ENCODE measurements at regions not wholly inside any gene's neighbourhood (a gene's known extent, or its start where the extent isn't known, plus 50 kb on each side); places are given as distances from the start of the nearest gene placed in this dataset.

- no peaks in the 10 kb centered on the region for H3K9me2 ChIP-seq (replicated peaks; ENCODE audit: control insufficient read depth, low read length)
- TF ChIP-seq CTCF (IDR thresholded peaks at IDR 0.05; ENCODE audit: low read depth, low read length, poor library complexity, severe bottlenecking) (no peak), EZH2phosphoT487 (IDR thresholded peaks at IDR 0.05; ENCODE audit: borderline replicate concordance, low read length) (no peak)
- H3K27ac ChIP-seq (ENCODE audit: low read depth, low read length) = no peak overlapping the region
- H3K79me2 ChIP-seq (ENCODE audit: control insufficient read depth, low read length) = no peaks in the 10 kb centered on the region
- no peaks in the 10 kb centered on the region for H3K27me3 ChIP-seq (ENCODE audit: control insufficient read depth, low read length)
- H3K36me3 ChIP-seq (ENCODE audit: control insufficient read depth, low read length) = no peaks in the 10 kb centered on the region
- no peaks in the 10 kb centered on the region for H4K20me1 ChIP-seq (ENCODE audit: control insufficient read depth, insufficient read depth, low read depth, low read length)
- H3K4me1 ChIP-seq (ENCODE audit: control insufficient read depth, low read length) = no peaks in the 10 kb centered on the region
- no peak overlapping the region for H3K4me2 ChIP-seq (ENCODE audit: low read length)
- H3K9me3 ChIP-seq (ENCODE audit: control insufficient read depth, insufficient read depth, low read length) = no peaks in the 10 kb centered on the region
- H3F3A ChIP-seq (ENCODE audit: control insufficient read depth, insufficient read depth) = no peaks in the 10 kb centered on the region
- no peak overlapping the region for H3K4me3 ChIP-seq (ENCODE audit: low read length)
These were observed 819.5 kb downstream of the SLC16A7 start for GRCh38 chr12:60415351-60415750.

- Histone ChIP-seq H4K20me1 (ENCODE audit: control insufficient read depth, insufficient read depth, low read depth, low read length) (no peaks in the 10 kb centered on the region), H3K4me1 (ENCODE audit: control insufficient read depth, low read length) (no peaks in the 10 kb centered on the region), H3K27me3 (ENCODE audit: control insufficient read depth, low read length) (no peaks in the 10 kb centered on the region), H3K4me2 (ENCODE audit: low read length) (no peak overlapping the region), H3K4me3 (ENCODE audit: low read length) (no peak overlapping the region), H3K9me2 (replicated peaks; ENCODE audit: control insufficient read depth, low read length) (no peaks in the 10 kb centered on the region), H3K36me3 (ENCODE audit: control insufficient read depth, low read length) (no peaks in the 10 kb centered on the region), H3K9me3 (ENCODE audit: control insufficient read depth, insufficient read depth, low read length) (no peaks in the 10 kb centered on the region), H3F3A (ENCODE audit: control insufficient read depth, insufficient read depth) (no peaks in the 10 kb centered on the region), H3K27ac (ENCODE audit: low read depth, low read length) (no peak overlapping the region), H3K79me2 (ENCODE audit: control insufficient read depth, low read length) (no peaks in the 10 kb centered on the region)
- TF ChIP-seq CTCF (IDR thresholded peaks at IDR 0.05; ENCODE audit: low read depth, low read length, poor library complexity, severe bottlenecking) = no peak
- TF ChIP-seq EZH2phosphoT487 (IDR thresholded peaks at IDR 0.05; ENCODE audit: borderline replicate concordance, low read length) = no peak
These were observed 824.2 kb downstream of the SLC16A7 start for GRCh38 chr12:60419986-60420385.

GRCh38 chr12:60421741-60422140 lies 825.9 kb downstream of the SLC16A7 start:
- H3K27ac ChIP-seq (ENCODE audit: low read depth, low read length) = no peak overlapping the region
- H3K4me3 ChIP-seq (ENCODE audit: low read length) = no peak overlapping the region
- H3K9me3 ChIP-seq (ENCODE audit: control insufficient read depth, insufficient read depth, low read length) = no peaks in the 10 kb centered on the region
- H3K9me2 ChIP-seq (replicated peaks; ENCODE audit: control insufficient read depth, low read length) = no peaks in the 10 kb centered on the region
- no peaks in the 10 kb centered on the region for H3K4me1 ChIP-seq (ENCODE audit: control insufficient read depth, low read length)
- no peak overlapping the region for H3K4me2 ChIP-seq (ENCODE audit: low read length)
- H3K36me3 ChIP-seq (ENCODE audit: control insufficient read depth, low read length) = no peaks in the 10 kb centered on the region
- no peaks in the 10 kb centered on the region for H3K79me2 ChIP-seq (ENCODE audit: control insufficient read depth, low read length)
- H4K20me1 ChIP-seq (ENCODE audit: control insufficient read depth, insufficient read depth, low read depth, low read length) = no peaks in the 10 kb centered on the region
- no peaks in the 10 kb centered on the region for H3K27me3 ChIP-seq (ENCODE audit: control insufficient read depth, low read length)
- no peak for TF ChIP-seq EZH2phosphoT487 (IDR thresholded peaks at IDR 0.05; ENCODE audit: borderline replicate concordance, low read length)
- TF ChIP-seq CTCF (IDR thresholded peaks at IDR 0.05; ENCODE audit: low read depth, low read length, poor library complexity, severe bottlenecking) = no peak
- H3F3A ChIP-seq (ENCODE audit: control insufficient read depth, insufficient read depth) = no peaks in the 10 kb centered on the region

GRCh38 chr12:60437297-60437696 lies 841.5 kb downstream of the SLC16A7 start:
- Histone ChIP-seq H3K4me1 (ENCODE audit: control insufficient read depth, low read length) (no peaks in the 10 kb centered on the region), H4K20me1 (ENCODE audit: control insufficient read depth, insufficient read depth, low read depth, low read length) (no peaks in the 10 kb centered on the region), H3K79me2 (ENCODE audit: control insufficient read depth, low read length) (no peaks in the 10 kb centered on the region), H3F3A (ENCODE audit: control insufficient read depth, insufficient read depth) (no peaks in the 10 kb centered on the region), H3K27me3 (ENCODE audit: control insufficient read depth, low read length) (no peaks in the 10 kb centered on the region), H3K9me2 (replicated peaks; ENCODE audit: control insufficient read depth, low read length) (no peaks in the 10 kb centered on the region), H3K4me2 (ENCODE audit: low read length) (no peak overlapping the region), H3K27ac (ENCODE audit: low read depth, low read length) (no peak overlapping the region), H3K9me3 (ENCODE audit: control insufficient read depth, insufficient read depth, low read length) (no peaks in the 10 kb centered on the region; the same call in 1 of the 2 replicates), H3K36me3 (ENCODE audit: control insufficient read depth, low read length) (no peaks in the 10 kb centered on the region), H3K4me3 (ENCODE audit: low read length) (no peak overlapping the region)
- TF ChIP-seq CTCF (IDR thresholded peaks at IDR 0.05; ENCODE audit: low read depth, low read length, poor library complexity, severe bottlenecking) (no peak), EZH2phosphoT487 (IDR thresholded peaks at IDR 0.05; ENCODE audit: borderline replicate concordance, low read length) (no peak)

Data from DOHH2 (cell line).